ENCODE measurements at regions not wholly inside any gene's neighbourhood (a gene's known extent, or its start where the extent isn't known, plus 50 kb on each side); places are given as distances from the start of the nearest gene placed in this dataset.
"Not testable (repeated sequence)": the region's sequence is repeated elsewhere in the genome, so short reads cannot be mapped to it uniquely, and the experiment has no call there.

GRCh38 chr5:124973661-124974060 lies 227.2 kb upstream of the ZNF608 start:
- no peak for DNase-seq

- no peak for DNase-seq
These were observed 229.6 kb upstream of the ZNF608 start for GRCh38 chr5:124976086-124976485.

- no peak for DNase-seq
These were observed 232.8 kb upstream of the ZNF608 start for GRCh38 chr5:124979251-124979650.

- no peak for DNase-seq
These were observed 233.9 kb upstream of the ZNF608 start for GRCh38 chr5:124980163-124980941.

GRCh38 chr5:124981901-124982300 lies 235.5 kb upstream of the ZNF608 start:
- no peak for DNase-seq

GRCh38 chr5:124986170-124986569 lies 239.7 kb upstream of the ZNF608 start:
- DNase-seq, result no peak

- DNase-seq, result no peak
These were observed 240.2 kb upstream of the ZNF608 start for GRCh38 chr5:124986667-124987066.

- not testable (repeated sequence) for DNase-seq
These were observed 241.3 kb upstream of the ZNF608 start for GRCh38 chr5:124987786-124988185.

GRCh38 chr5:124990723-124991122 lies 244.3 kb upstream of the ZNF608 start:
- no peak for DNase-seq

- no peak for DNase-seq
These were observed 249.0 kb upstream of the ZNF608 start for GRCh38 chr5:124995421-124995820.

- DNase-seq, result no peak
These were observed 249.8 kb upstream of the ZNF608 start for GRCh38 chr5:124996023-124996763.

- DNase-seq, result no peak
These were observed 250.3 kb upstream of the ZNF608 start for GRCh38 chr5:124996764-124997077.

- DNase-seq, result no peak
These were observed 250.9 kb upstream of the ZNF608 start for GRCh38 chr5:124997186-124997893.

- DNase-seq, result no peak
These were observed 252.1 kb upstream of the ZNF608 start for GRCh38 chr5:124998520-124998919.

- DNase-seq, result no peak
These were observed 256.5 kb upstream of the ZNF608 start for GRCh38 chr5:125002727-125003598.

- DNase-seq, result no peak
These were observed 257.6 kb upstream of the ZNF608 start for GRCh38 chr5:125004009-125004408.

- no peak for DNase-seq
These were observed 258.8 kb upstream of the ZNF608 start for GRCh38 chr5:125005266-125005665.

GRCh38 chr5:125006011-125006685 lies 259.7 kb upstream of the ZNF608 start:
- DNase-seq, result no peak

- no peak for DNase-seq
These were observed 263.9 kb upstream of the ZNF608 start for GRCh38 chr5:125010356-125010755.

GRCh38 chr5:125011014-125011413 lies 264.6 kb upstream of the ZNF608 start:
- no peak for DNase-seq

GRCh38 chr5:125011419-125011818 lies 265.0 kb upstream of the ZNF608 start:
- no peak for DNase-seq

- no peak for DNase-seq
These were observed 265.5 kb upstream of the ZNF608 start for GRCh38 chr5:125011947-125012346.

All from effector CD4-positive, alpha-beta T cell (primary cell).